Gastroesophageal sphincter (tissue), 4 donors: ENCODE measurements at regions not wholly inside any gene's neighbourhood (a gene's known extent, or its start where the extent isn't known, plus 50 kb on each side); places are given as distances from the start of the nearest gene placed in this dataset.
"Not testable (repeated sequence)": the region's sequence is repeated elsewhere in the genome, so short reads cannot be mapped to it uniquely, and the experiment has no call there.

Experiments used
- ATAC-seq: fragments of 150-250 bp; one replicate; pipeline ENCODE4 v1.9.1; 2016; ENCODE audit warnings: mild to moderate bottlenecking, moderate library complexity
- H3K27ac ChIP-seq, 4 donors: fragments of 200-600 bp; sonication (generic) in 3 of 4; 1 replicate in 3 of 4; 2 replicates in 1 of 4; pipeline ENCODE4 v1.5.1; 2016 to 2019
- H3K27me3 ChIP-seq: fragments of 200-600 bp; sonication (generic); one replicate; pipeline ENCODE4 v1.5.1; 2019
- H3K36me3 ChIP-seq, 2 donors: fragments of 200-600 bp; sonication (generic); one replicate each; pipeline ENCODE4 v1.5.1; 2019; ENCODE audit warnings: control low read depth in 1 of 2
- H3K4me1 ChIP-seq, 3 donors: fragments of 200-600 bp; sonication (generic); 1 replicate in 2 of 3; 2 replicates in 1 of 3; pipeline ENCODE4 v1.5.1; 2016 to 2019; ENCODE audit warnings: control low read depth in 2 of 3
- H3K4me3 ChIP-seq, 2 donors: fragments of 200-600 bp; sonication (generic); one replicate each; pipeline ENCODE4 v1.5.1; 2019; ENCODE audit warnings: mild to moderate bottlenecking in 1 of 2, moderate library complexity in 1 of 2
- H3K9me3 ChIP-seq, 3 donors: fragments of 200-600 bp; sonication (generic); one replicate each; pipeline ENCODE4 v1.5.1; 2017 to 2019; ENCODE audit warnings: control low read depth in 2 of 3
- EP300 ChIP-seq: sonication (generic); formaldehyde crosslinking; IDR thresholded peaks from one replicate; pipeline ENCODE4 v1.6.1; 2017; ENCODE audit warnings: antibody characterized with exemption, mild to moderate bottlenecking
- POLR2A ChIP-seq, 2 donors: fragments of 450-650 bp; IDR thresholded peaks; one replicate each; pipeline ENCODE4 v1.6.1; 2017; ENCODE audit warnings: antibody characterized with exemption in 2 of 2, mild to moderate bottlenecking in 2 of 2, moderate library complexity in 1 of 2
- POLR2AphosphoS5 ChIP-seq: sonication (generic); formaldehyde crosslinking; IDR thresholded peaks from one replicate; pipeline ENCODE4 v1.6.1; 2017; ENCODE audit warnings: antibody characterized with exemption
- WGBS, 2 donors: methylation state at CpG; one replicate each; pipeline ENCODE4 v1.1.5; 2018; ENCODE audit warnings: low coverage in 1 of 2; 5-methylcytosine and 5-hydroxymethylcytosine counted together
- TF ChIP-seq, protein P1 (sequence below), 4 experiments: fragments of 200-600 bp in 2 of 4; fragments of 450-650 bp in 2 of 4; sonication (generic) in 1 of 4; IDR thresholded peaks; one replicate each; pipeline ENCODE4 v1.5.1; 2017 to 2019; ENCODE audit warnings: antibody characterized with exemption in 4 of 4, mild to moderate bottlenecking in 2 of 4, moderate library complexity in 2 of 4

- TF ChIP-seq POLR2AphosphoS5 (no peak), EP300 (no peak), POLR2A (IDR thresholded peaks at IDR 0.05) (no peak)
- TF ChIP-seq, protein P1, sequence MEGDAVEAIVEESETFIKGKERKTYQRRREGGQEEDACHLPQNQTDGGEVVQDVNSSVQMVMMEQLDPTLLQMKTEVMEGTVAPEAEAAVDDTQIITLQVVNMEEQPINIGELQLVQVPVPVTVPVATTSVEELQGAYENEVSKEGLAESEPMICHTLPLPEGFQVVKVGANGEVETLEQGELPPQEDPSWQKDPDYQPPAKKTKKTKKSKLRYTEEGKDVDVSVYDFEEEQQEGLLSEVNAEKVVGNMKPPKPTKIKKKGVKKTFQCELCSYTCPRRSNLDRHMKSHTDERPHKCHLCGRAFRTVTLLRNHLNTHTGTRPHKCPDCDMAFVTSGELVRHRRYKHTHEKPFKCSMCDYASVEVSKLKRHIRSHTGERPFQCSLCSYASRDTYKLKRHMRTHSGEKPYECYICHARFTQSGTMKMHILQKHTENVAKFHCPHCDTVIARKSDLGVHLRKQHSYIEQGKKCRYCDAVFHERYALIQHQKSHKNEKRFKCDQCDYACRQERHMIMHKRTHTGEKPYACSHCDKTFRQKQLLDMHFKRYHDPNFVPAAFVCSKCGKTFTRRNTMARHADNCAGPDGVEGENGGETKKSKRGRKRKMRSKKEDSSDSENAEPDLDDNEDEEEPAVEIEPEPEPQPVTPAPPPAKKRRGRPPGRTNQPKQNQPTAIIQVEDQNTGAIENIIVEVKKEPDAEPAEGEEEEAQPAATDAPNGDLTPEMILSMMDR (IDR thresholded peaks at IDR 0.05) = no peak
- H3K36me3 ChIP-seq = no peaks in the 10 kb centered on the region
- H3K9me3 ChIP-seq = no peaks in the 10 kb centered on the region
- H3K4me1 ChIP-seq = no peaks in the 10 kb centered on the region
- no peak overlapping the region for H3K27ac ChIP-seq
- no peak for ATAC-seq
- H3K4me3 ChIP-seq = no peak overlapping the region
- 73 to 79% methylated on average over 3 of the region's 3 CpGs for WGBS, 2 donors
- no peaks in the 10 kb centered on the region for H3K27me3 ChIP-seq
These were observed 93.0 kb upstream of the CCDC91 start for GRCh38 chr12:28097221-28097620.

GRCh38 chr12:28099245-28099644 lies 91.0 kb upstream of the CCDC91 start:
- not testable (repeated sequence) for H3K9me3 ChIP-seq, H3K4me3 ChIP-seq, H3K27ac ChIP-seq, H3K4me1 ChIP-seq, H3K36me3 ChIP-seq, H3K27me3 ChIP-seq, ATAC-seq
- 80 to 93% methylated on average over 2 of the region's 2 CpGs for WGBS, 2 donors

GRCh38 chr12:28099871-28100270 lies 90.4 kb upstream of the CCDC91 start:
- 61 to 68% methylated on average over 2 of the region's 2 CpGs for WGBS, 2 donors
- H3K4me3 ChIP-seq = no peak overlapping the region
- ATAC-seq = no peak
- H3K36me3 ChIP-seq = no peaks in the 10 kb centered on the region
- no peaks in the 10 kb centered on the region for H3K9me3 ChIP-seq
- no peak for TF ChIP-seq POLR2AphosphoS5
- no peak for TF ChIP-seq EP300
- TF ChIP-seq, protein P1 (IDR thresholded peaks at IDR 0.05) = no peak
- TF ChIP-seq POLR2A (IDR thresholded peaks at IDR 0.05) = no peak
- H3K27ac ChIP-seq = no peak overlapping the region
- H3K27me3 ChIP-seq = no peaks in the 10 kb centered on the region
- H3K4me1 ChIP-seq = no peaks in the 10 kb centered on the region

- Histone ChIP-seq H3K27ac (no peak overlapping the region), H3K9me3 (no peaks in the 10 kb centered on the region), H3K36me3 (no peaks in the 10 kb centered on the region), H3K4me3 (no peak overlapping the region), H3K4me1 (no peaks in the 10 kb centered on the region), H3K27me3 (no peaks in the 10 kb centered on the region)
- no peak for ATAC-seq
- 50 to 89% methylated on average over 1 of the region's 1 CpG for WGBS, 2 donors
- TF ChIP-seq POLR2A (IDR thresholded peaks at IDR 0.05) (no peak), POLR2AphosphoS5 (no peak), EP300 (no peak)
- TF ChIP-seq, protein P1 (IDR thresholded peaks at IDR 0.05) = no peak
These were observed 89.5 kb upstream of the CCDC91 start for GRCh38 chr12:28100717-28101116.

DNA sequence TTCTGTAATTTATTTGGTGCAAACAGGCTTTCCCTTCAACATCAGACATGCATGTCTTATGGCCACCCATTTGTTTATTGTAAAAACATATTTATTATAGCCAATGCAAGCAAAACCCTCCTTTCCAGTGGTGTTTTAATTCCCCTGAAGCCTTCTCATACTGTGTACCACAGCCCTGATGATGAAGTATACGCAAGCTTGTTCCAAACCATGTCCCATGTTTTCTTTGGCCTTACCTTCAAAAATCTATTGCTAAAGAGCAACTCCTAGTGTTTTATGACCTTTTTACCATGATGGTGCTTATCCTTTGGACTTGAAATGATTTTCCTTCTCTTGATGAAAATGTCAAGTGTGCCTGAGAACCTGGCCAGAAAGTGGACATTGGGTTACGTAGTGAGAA lies 85.9 kb upstream of the CCDC91 start:
- whole genome bisulfite sequencing, 2 donors = 82 to 90% methylated on average over 1 to 2 of the region's 2 CpGs
- no peaks in the 10 kb centered on the region for H3K27me3 ChIP-seq
- H3K27ac ChIP-seq = no peak overlapping the region
- no peak overlapping the region for H3K4me3 ChIP-seq
- TF ChIP-seq POLR2A (IDR thresholded peaks at IDR 0.05) (no peak), EP300 (no peak), POLR2AphosphoS5 (no peak)
- TF ChIP-seq, protein P1 (IDR thresholded peaks at IDR 0.05) = no peak
- no peaks in the 10 kb centered on the region for H3K9me3 ChIP-seq
- no peak for ATAC-seq
- no peaks in the 10 kb centered on the region for H3K4me1 ChIP-seq
- H3K36me3 ChIP-seq = no peaks in the 10 kb centered on the region
